GM19468 (cell line): ENCODE measurements at regions not wholly inside any gene's neighbourhood (a gene's known extent, or its start where the extent isn't known, plus 50 kb on each side); places are given as distances from the start of the nearest gene placed in this dataset.
"Not testable (repeated sequence)": the region's sequence is repeated elsewhere in the genome, so short reads cannot be mapped to it uniquely, and the experiment has no call there.

Experiments used
- ATAC-seq: cut with Tn5 transposase; IDR thresholded peaks from one replicate; pipeline ENCODE4 v1.9.1; 2021; ENCODE audit warnings: mild to moderate bottlenecking, moderate library complexity, moderate number of reproducible peaks; ENCODE audit not compliant: unreplicated experiment; ENCODE audit errors: extremely low read depth

- no peak for ATAC-seq
Measured at GRCh38 chr5:125463466-125464092, 717.1 kb upstream of the ZNF608 start.

GRCh38 chr5:125464847-125465432 is 718.5 kb upstream of the ZNF608 start:
- no peak for ATAC-seq

GRCh38 chr5:125465703-125466102 is 719.3 kb upstream of the ZNF608 start:
- no peak for ATAC-seq

- no peak for ATAC-seq
Measured at GRCh38 chr5:125467222-125467621, 720.8 kb upstream of the ZNF608 start.

- ATAC-seq, result no peak
Measured at GRCh38 chr5:125470280-125470902, 724.0 kb upstream of the ZNF608 start.

- no peak for ATAC-seq
Measured at GRCh38 chr5:125476901-125477585, 730.6 kb upstream of the ZNF608 start.

GRCh38 chr5:125477586-125477975 is 731.1 kb upstream of the ZNF608 start:
- no peak for ATAC-seq

- ATAC-seq, result no peak
Measured at GRCh38 chr5:125478599-125478998, 732.2 kb upstream of the ZNF608 start.

GRCh38 chr5:125480911-125481310 is 734.5 kb upstream of the ZNF608 start:
- no peak for ATAC-seq

- ATAC-seq, result no peak
Measured at GRCh38 chr5:125481506-125482465, 735.3 kb upstream of the ZNF608 start.

- ATAC-seq, result no peak
Measured at GRCh38 chr5:125483609-125484008, 737.2 kb upstream of the ZNF608 start.

GRCh38 chr5:125484272-125484741 is 737.9 kb upstream of the ZNF608 start:
- ATAC-seq, result no peak

GRCh38 chr5:125484742-125485641 is 738.6 kb upstream of the ZNF608 start:
- ATAC-seq, result no peak

- no peak for ATAC-seq
Measured at GRCh38 chr5:125485771-125486170, 739.3 kb upstream of the ZNF608 start.

GRCh38 chr5:125486634-125487033 is 740.2 kb upstream of the ZNF608 start:
- ATAC-seq, result no peak

GRCh38 chr5:125487231-125487630 is 740.8 kb upstream of the ZNF608 start:
- no peak for ATAC-seq

- not testable (repeated sequence) for ATAC-seq
Measured at GRCh38 chr5:125487652-125488051, 741.2 kb upstream of the ZNF608 start.

- ATAC-seq, result no peak
Measured at GRCh38 chr5:125489146-125489545, 742.7 kb upstream of the ZNF608 start.

GRCh38 chr5:125491986-125492492 is 745.6 kb upstream of the ZNF608 start:
- no peak for ATAC-seq
